Astrocyte of the spinal cord (primary cell): ENCODE measurements at regions not wholly inside any gene's neighbourhood (a gene's known extent, or its start where the extent isn't known, plus 50 kb on each side); places are given as distances from the start of the nearest gene placed in this dataset.

Experiments
- DNase-seq: peaks from one replicate; pipeline ENCODE4 v3.0.0; 2011; ENCODE audit warnings: low read depth, low spot score
- H3K4me3 ChIP-seq: 2 replicates; pipeline ENCODE4 v1.5.1; 2011; ENCODE audit warnings: low read depth, mild to moderate bottlenecking, low read length, moderate library complexity
- CTCF ChIP-seq: IDR thresholded peaks from 2 replicates; pipeline ENCODE4 v1.5.1; 2012; ENCODE audit warnings: low read depth, mild to moderate bottlenecking, low read length, inconsistent platforms
- in situ Hi-C: cut with HindIII; loops from 2 replicates; pipeline ENCODE4 v1.10.0; 2017; ENCODE audit warnings: low sequenced_read_pairs

GRCh38 chr9:38162332-38163211 is 93.5 kb upstream of the SHB start:
- no peak for DNase-seq
- H3K4me3 ChIP-seq = no peak overlapping the region
- in situ Hi-C loops = no loop called here
- no peak for TF ChIP-seq CTCF

GRCh38 chr9:38160613-38161215 is 91.7 kb upstream of the SHB start:
- H3K4me3 ChIP-seq = no peak overlapping the region
- DNase-seq = peak; percentile 35
- TF ChIP-seq CTCF = peak; percentile 89
- in situ Hi-C loops = no loop called here

- in situ Hi-C loops = no loop called here
- TF ChIP-seq CTCF = no peak
- no peak for DNase-seq
These were observed 90.6 kb upstream of the SHB start for GRCh38 chr9:38159599-38159998.

GRCh38 chr9:38158628-38159027 is 89.6 kb upstream of the SHB start:
- in situ Hi-C loops = no loop called here
- no peak for TF ChIP-seq CTCF
- H3K4me3 ChIP-seq = no peak overlapping the region
- DNase-seq = no peak

More at GRCh38 chr9:38159599-38159998, 90.6 kb upstream of the SHB start:
- no peak overlapping the region for H3K4me3 ChIP-seq

GRCh38 chr9:38157711-38158110 is 88.7 kb upstream of the SHB start:
- no peak for DNase-seq
- no peak overlapping the region for H3K4me3 ChIP-seq
- in situ Hi-C loops = no loop called here
- TF ChIP-seq CTCF = no peak

GRCh38 chr9:38154501-38155421 is 85.7 kb upstream of the SHB start:
- in situ Hi-C loops = no loop called here
- H3K4me3 ChIP-seq = no peak overlapping the region
- no peak for TF ChIP-seq CTCF
- DNase-seq = no peak
